ENCODE measurements at regions not wholly inside any gene's neighbourhood (a gene's known extent, or its start where the extent isn't known, plus 50 kb on each side); places are given as distances from the start of the nearest gene placed in this dataset.

GRCh38 chr1:166471359-166471758 lies 304.6 kb upstream of the FAM78B start:
- H3K4me1 ChIP-seq (ENCODE audit: control insufficient read depth in 1 of 2, insufficient read depth in 1 of 2, low read depth in 1 of 2, low read length in 1 of 2), result no peaks in the 10 kb centered on the region
- H3K4me3 ChIP-seq (ENCODE audit: low read depth in 1 of 2, low read length in 1 of 2), result no peak overlapping the region
- H3K9me3 ChIP-seq, result no peaks in the 10 kb centered on the region
- H3K27me3 ChIP-seq, result no peaks in the 10 kb centered on the region
- H3K36me3 ChIP-seq, result no peaks in the 10 kb centered on the region
- no peak for TF ChIP-seq CTCF (IDR thresholded peaks at IDR 0.05)
- no peak overlapping the region for H3K27ac ChIP-seq

DNA sequence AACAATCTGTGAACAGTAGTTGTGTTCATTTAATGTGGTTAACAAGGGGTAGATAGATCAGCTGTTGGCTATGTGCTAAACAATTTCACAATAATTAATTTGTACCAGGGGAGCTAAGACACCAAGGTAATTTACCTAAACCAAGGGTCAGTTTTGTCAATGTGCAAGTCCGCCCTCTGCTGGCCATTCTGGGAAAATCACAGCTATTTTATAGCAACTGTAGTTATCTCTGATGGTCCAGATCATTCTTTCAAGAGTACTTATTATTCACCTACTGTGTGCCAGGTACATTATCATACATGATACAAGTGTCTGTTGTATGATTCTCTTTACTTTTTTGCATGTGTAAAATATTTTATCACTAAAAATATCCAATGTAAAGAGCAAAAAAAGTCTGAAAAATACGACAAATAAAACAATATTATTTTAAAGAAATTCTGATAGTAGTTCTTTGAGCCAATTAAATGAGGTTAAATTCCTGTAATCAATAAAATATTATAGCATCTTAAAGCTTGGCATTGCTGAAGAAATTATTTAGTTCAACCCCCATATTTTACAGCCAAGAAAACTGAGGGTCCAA lies 312.3 kb upstream of the FAM78B start:
- H3K4me1 ChIP-seq (ENCODE audit: control insufficient read depth in 1 of 2, insufficient read depth in 1 of 2, low read depth in 1 of 2, low read length in 1 of 2), result no peaks in the 10 kb centered on the region
- no peaks in the 10 kb centered on the region for H3K27me3 ChIP-seq
- H3K9me3 ChIP-seq, result no peaks in the 10 kb centered on the region
- peak; percentile 67 for TF ChIP-seq CTCF (IDR thresholded peaks at IDR 0.05)
- H3K27ac ChIP-seq, result no peak overlapping the region
- H3K4me3 ChIP-seq (ENCODE audit: low read depth in 1 of 2, low read length in 1 of 2), result no peak overlapping the region
- H3K36me3 ChIP-seq, result no peaks in the 10 kb centered on the region

DNA sequence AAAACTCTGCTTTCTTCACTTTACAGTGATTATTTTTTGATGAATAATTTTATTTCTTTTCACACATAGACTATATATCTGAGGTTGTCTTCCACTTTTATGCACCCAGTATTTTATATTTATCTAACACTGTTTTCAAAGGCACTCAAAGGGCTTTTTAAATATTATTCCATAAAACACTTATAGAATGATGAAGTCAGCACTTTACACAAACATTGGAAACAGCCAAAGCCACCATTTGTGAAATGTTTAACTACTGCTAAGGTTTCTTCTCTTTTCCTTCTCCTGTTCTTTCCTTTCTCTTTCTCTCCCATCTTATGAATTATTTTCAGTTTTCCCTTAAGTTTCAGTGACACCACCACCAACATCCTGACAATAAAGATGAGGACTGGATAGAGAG lies 317.7 kb upstream of the FAM78B start:
- no peak overlapping the region for H3K27ac ChIP-seq
- H3K4me3 ChIP-seq (ENCODE audit: low read depth in 1 of 2, low read length in 1 of 2), result no peak overlapping the region
- H3K36me3 ChIP-seq, result no peaks in the 10 kb centered on the region
- H3K4me1 ChIP-seq (ENCODE audit: control insufficient read depth in 1 of 2, insufficient read depth in 1 of 2, low read depth in 1 of 2, low read length in 1 of 2), result no peaks in the 10 kb centered on the region
- no peak for TF ChIP-seq CTCF (IDR thresholded peaks at IDR 0.05)
- no peaks in the 10 kb centered on the region for H3K9me3 ChIP-seq
- no peaks in the 10 kb centered on the region for H3K27me3 ChIP-seq

DNA sequence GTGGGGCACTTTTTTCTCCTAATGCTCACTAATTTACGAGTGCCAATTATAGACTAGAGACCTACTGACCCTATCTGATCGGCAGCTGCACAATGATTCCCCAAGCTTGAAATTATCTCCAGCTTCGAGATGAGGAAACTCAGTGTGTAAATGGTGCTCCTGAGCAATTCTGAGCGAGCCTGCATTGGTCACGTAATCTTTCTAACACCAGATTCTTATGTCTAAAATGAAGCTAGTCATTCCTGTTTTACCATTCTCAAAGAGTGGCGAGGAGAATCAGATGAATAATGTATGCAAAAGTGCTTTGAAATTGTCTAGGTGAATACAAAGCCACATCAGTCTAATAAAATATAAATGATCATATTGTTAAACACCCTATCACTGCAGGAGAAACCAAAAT lies 318.1 kb upstream of the FAM78B start:
- no peak for TF ChIP-seq CTCF (IDR thresholded peaks at IDR 0.05)
- no peak overlapping the region for H3K27ac ChIP-seq
- H3K4me3 ChIP-seq (ENCODE audit: low read depth in 1 of 2, low read length in 1 of 2), result no peak overlapping the region
- H3K27me3 ChIP-seq, result no peaks in the 10 kb centered on the region
- H3K9me3 ChIP-seq, result no peaks in the 10 kb centered on the region
- H3K36me3 ChIP-seq, result no peaks in the 10 kb centered on the region
- no peaks in the 10 kb centered on the region for H3K4me1 ChIP-seq (ENCODE audit: control insufficient read depth in 1 of 2, insufficient read depth in 1 of 2, low read depth in 1 of 2, low read length in 1 of 2)

- H3K4me1 ChIP-seq (ENCODE audit: control insufficient read depth in 1 of 2, insufficient read depth in 1 of 2, low read depth in 1 of 2, low read length in 1 of 2), result no peaks in the 10 kb centered on the region
- TF ChIP-seq CTCF (IDR thresholded peaks at IDR 0.05), result no peak
- H3K36me3 ChIP-seq, result no peaks in the 10 kb centered on the region
- H3K27ac ChIP-seq, result no peak overlapping the region
- no peaks in the 10 kb centered on the region for H3K27me3 ChIP-seq
- H3K4me3 ChIP-seq (ENCODE audit: low read depth in 1 of 2, low read length in 1 of 2), result no peak overlapping the region
- H3K9me3 ChIP-seq, result no peaks in the 10 kb centered on the region
Measured at GRCh38 chr1:166485620-166486019, 318.8 kb upstream of the FAM78B start.

GRCh38 chr1:166488327-166488726 lies 321.5 kb upstream of the FAM78B start:
- Histone ChIP-seq H3K27me3 (no peaks in the 10 kb centered on the region), H3K36me3 (no peaks in the 10 kb centered on the region), H3K9me3 (no peaks in the 10 kb centered on the region), H3K4me1 (ENCODE audit: control insufficient read depth in 1 of 2, insufficient read depth in 1 of 2, low read depth in 1 of 2, low read length in 1 of 2) (no peaks in the 10 kb centered on the region), H3K4me3 (ENCODE audit: low read depth in 1 of 2, low read length in 1 of 2) (no peak overlapping the region), H3K27ac (no peak overlapping the region)
- no peak for TF ChIP-seq CTCF (IDR thresholded peaks at IDR 0.05)

All from neutrophil (primary cell).